C4-2B (cell line): ENCODE measurements at regions not wholly inside any gene's neighbourhood (a gene's known extent, or its start where the extent isn't known, plus 50 kb on each side); places are given as distances from the start of the nearest gene placed in this dataset.

Experiments used
- H3K27ac ChIP-seq: fragments of 450-650 bp; 2 replicates; pipeline ENCODE4 v1.5.1; 2017
- CTCF ChIP-seq: fragments of 450-650 bp; conservative IDR thresholded peaks from 2 replicates; pipeline ENCODE4 v1.5.1; 2017; ENCODE audit warnings: mild to moderate bottlenecking
- ZFX ChIP-seq: fragments of 450-650 bp; IDR thresholded peaks from 2 replicates; pipeline ENCODE4 v1.6.1; 2017

- TF ChIP-seq ZFX (no peak), CTCF (no peak)
- no peak overlapping the region for H3K27ac ChIP-seq
Observed at GRCh38 chr4:8769645-8770517, 101.8 kb downstream of the HMX1 start.

GRCh38 chr4:8768357-8768999, 103.2 kb downstream of the HMX1 start:
- TF ChIP-seq ZFX (no peak), CTCF (no peak)
- H3K27ac ChIP-seq: no peak overlapping the region

- no peak for TF ChIP-seq CTCF
- TF ChIP-seq ZFX: no peak
- no peak overlapping the region for H3K27ac ChIP-seq
Observed at GRCh38 chr4:8766610-8767009, 105.0 kb downstream of the HMX1 start.

- no peak overlapping the region for H3K27ac ChIP-seq
- no peak for TF ChIP-seq CTCF
- no peak for TF ChIP-seq ZFX
Observed at GRCh38 chr4:8765631-8766590, 105.7 kb downstream of the HMX1 start.

- no peak for TF ChIP-seq CTCF
- TF ChIP-seq ZFX: no peak
- H3K27ac ChIP-seq: no peak overlapping the region
Observed at GRCh38 chr4:8765084-8765483, 106.6 kb downstream of the HMX1 start.

- no peak overlapping the region for H3K27ac ChIP-seq
- TF ChIP-seq ZFX: no peak
- TF ChIP-seq CTCF: no peak
Observed at GRCh38 chr4:8763966-8764901, 107.4 kb downstream of the HMX1 start.
